ENCODE measurements at regions not wholly inside any gene's neighbourhood (a gene's known extent, or its start where the extent isn't known, plus 50 kb on each side); places are given as distances from the start of the nearest gene placed in this dataset.

- TF ChIP-seq CTCF (IDR thresholded peaks at IDR 0.05; ENCODE audit: control extremely low read depth, extremely low read depth): no peak
- DNase-seq: no peak
Measured at GRCh38 chr16:51630076-51630475, 479.0 kb upstream of the SALL1 start.

GRCh38 chr16:51629576-51629975 is 478.5 kb upstream of the SALL1 start:
- ATAC-seq (ENCODE audit: insufficient read depth, low FRiP score) (no peak), DNase-seq (no peak)
- Histone ChIP-seq H3K36me3 (ENCODE audit: control insufficient read depth in 4 of 4, insufficient read depth in 4 of 4, low read length in 4 of 4) (no peaks in the 10 kb centered on the region), H3K9me3 (ENCODE audit: control insufficient read depth in 4 of 4, insufficient read depth in 3 of 4, low read length in 3 of 4) (no peaks in the 10 kb centered on the region), H3K4me3 (no peak overlapping the region), H3K4me1 (ENCODE audit: control insufficient read depth in 5 of 5, insufficient read depth in 5 of 5, low read length in 5 of 5) (peaks cover 0 to 4% (median 0%) of the 10 kb centered on the region in 5 donors), H3K27me3 (ENCODE audit: control insufficient read depth in 3 of 3, insufficient read depth in 3 of 3, low read length in 2 of 3) (no peaks in the 10 kb centered on the region), H3K27ac (ENCODE audit: low read depth in 1 of 2, low read length in 1 of 2) (no peak overlapping the region), H3K9ac (ENCODE audit: insufficient read depth in 1 of 2, low read length in 2 of 2) (no peak overlapping the region)
- TF ChIP-seq CTCF (IDR thresholded peaks at IDR 0.05; ENCODE audit: control extremely low read depth, extremely low read depth): no peak
- WGBS, 2 donors: 94 to 97% methylated on average over 3 of the region's 3 CpGs

More at GRCh38 chr16:51630076-51630475, 479.0 kb upstream of the SALL1 start:
- WGBS, 2 donors: 61 to 69% methylated on average over 4 of the region's 4 CpGs
- no peak overlapping the region for H3K9ac ChIP-seq (ENCODE audit: insufficient read depth in 1 of 2, low read length in 2 of 2)
- no peak overlapping the region for H3K4me3 ChIP-seq
- no peak overlapping the region for H3K27ac ChIP-seq (ENCODE audit: low read depth in 1 of 2, low read length in 1 of 2)
- ATAC-seq (ENCODE audit: insufficient read depth, low FRiP score): no peak
- H3K27me3 ChIP-seq (ENCODE audit: control insufficient read depth in 3 of 3, insufficient read depth in 3 of 3, low read length in 2 of 3): peaks cover 0 to 2% (median 2%) of the 10 kb centered on the region in 3 donors
- no peaks in the 10 kb centered on the region for H3K9me3 ChIP-seq (ENCODE audit: control insufficient read depth in 4 of 4, insufficient read depth in 3 of 4, low read length in 3 of 4)
- H3K4me1 ChIP-seq (ENCODE audit: control insufficient read depth in 5 of 5, insufficient read depth in 5 of 5, low read length in 5 of 5): peaks cover 0 to 2% (median 0%) of the 10 kb centered on the region in 5 donors
- no peaks in the 10 kb centered on the region for H3K36me3 ChIP-seq (ENCODE audit: control insufficient read depth in 4 of 4, insufficient read depth in 4 of 4, low read length in 4 of 4)

GRCh38 chr16:51624080-51624775 is 473.2 kb upstream of the SALL1 start:
- no peak overlapping the region for H3K27ac ChIP-seq (ENCODE audit: low read depth in 1 of 2, low read length in 1 of 2)
- no peaks in the 10 kb centered on the region for H3K36me3 ChIP-seq (ENCODE audit: control insufficient read depth in 4 of 4, insufficient read depth in 4 of 4, low read length in 4 of 4)
- peaks cover 0 to 2% (median 0%) of the 10 kb centered on the region in 4 donors for H3K9me3 ChIP-seq (ENCODE audit: control insufficient read depth in 4 of 4, insufficient read depth in 3 of 4, low read length in 3 of 4)
- DNase-seq (no peak), ATAC-seq (ENCODE audit: insufficient read depth, low FRiP score) (no peak)
- no peak overlapping the region for H3K4me3 ChIP-seq
- no peak for TF ChIP-seq CTCF (IDR thresholded peaks at IDR 0.05; ENCODE audit: control extremely low read depth, extremely low read depth)
- 39 to 64% methylated on average over 7 of the region's 7 CpGs for WGBS, 2 donors
- H3K27me3 ChIP-seq (ENCODE audit: control insufficient read depth in 3 of 3, insufficient read depth in 3 of 3, low read length in 2 of 3): no peaks in the 10 kb centered on the region
- peaks cover 0 to 8% (median 0%) of the 10 kb centered on the region in 5 donors for H3K4me1 ChIP-seq (ENCODE audit: control insufficient read depth in 5 of 5, insufficient read depth in 5 of 5, low read length in 5 of 5)
- H3K9ac ChIP-seq (ENCODE audit: insufficient read depth in 1 of 2, low read length in 2 of 2): no peak overlapping the region

Data from lung (tissue), 11 donors.